WTC11 (cell line): ENCODE measurements at regions not wholly inside any gene's neighbourhood (a gene's known extent, or its start where the extent isn't known, plus 50 kb on each side); places are given as distances from the start of the nearest gene placed in this dataset.
"Not testable (repeated sequence)": the region's sequence is repeated elsewhere in the genome, so short reads cannot be mapped to it uniquely, and the experiment has no call there.

Source experiments
- ATAC-seq: fragments of 200-7000 bp; cut with Tn5 transposase; 2 replicates; pipeline ENCODE4 v1.10.0; 2021; ENCODE audit warnings: mild to moderate bottlenecking, moderate library complexity
- CTCF ChIA-PET: fragments of 300-600 bp; sonication (Branson Sonifier 250); formaldehyde crosslinking; loops from one replicate; lab custom pipeline; 2021; ENCODE audit warnings: antibody characterized with exemption; lab: Charles Lee
- POLR2A ChIA-PET: fragments of 350-600 bp; sonication (Branson Sonifier 250); formaldehyde crosslinking; loops from one replicate; lab custom pipeline; 2021; ENCODE audit warnings: antibody characterized with exemption; lab: Charles Lee
- DNase-seq: peaks from one replicate; pipeline ENCODE4 v3.0.0; 2021; ENCODE audit warnings: low spot score
- H3K27ac Mint-ChIP-seq: 2 replicates; pipeline ENCODE4 v1.8.0; 2021; ENCODE audit warnings: mixed read lengths
- H3K27me3 Mint-ChIP-seq: 2 replicates; pipeline ENCODE4 v1.8.0; 2021; ENCODE audit warnings: low read depth, mild to moderate bottlenecking, moderate library complexity, mixed read lengths
- H3K36me3 Mint-ChIP-seq: 2 replicates; pipeline ENCODE4 v1.8.0; 2021; ENCODE audit warnings: mixed read lengths
- H3K4me1 Mint-ChIP-seq: 2 replicates; pipeline ENCODE4 v1.8.0; 2022; ENCODE audit warnings: mixed read lengths
- H3K4me3 Mint-ChIP-seq: 2 replicates; pipeline ENCODE4 v1.8.0; 2021; ENCODE audit warnings: mild to moderate bottlenecking, moderate library complexity, mixed read lengths
- H3K9me3 Mint-ChIP-seq: 2 replicates; pipeline ENCODE4 v1.8.0; 2021; ENCODE audit warnings: mixed read lengths
- CBFB ChIP-seq: sonication (generic); formaldehyde crosslinking; IDR thresholded peaks from 2 replicates; pipeline ENCODE4 v1.8.1; 2022; ENCODE audit warnings: mild to moderate bottlenecking, low read depth, missing genetic modification reagents
- EMX1 ChIP-seq: fragments of 250-450 bp; sonication (Bioruptor Pico); IDR thresholded peaks from 2 replicates; pipeline ENCODE4 v1.8.0; 2021; ENCODE audit warnings: mild to moderate bottlenecking
- ESRRA ChIP-seq: sonication (generic); formaldehyde crosslinking; IDR thresholded peaks from 2 replicates; pipeline ENCODE4 v1.8.1; 2022; ENCODE audit warnings: mild to moderate bottlenecking, missing genetic modification reagents, borderline replicate concordance
- FOXK1 ChIP-seq: sonication (generic); formaldehyde crosslinking; IDR thresholded peaks from 2 replicates; pipeline ENCODE4 v1.8.0; 2022; ENCODE audit warnings: mild to moderate bottlenecking, moderate library complexity, missing genetic modification reagents
- FOXP1 ChIP-seq: sonication (generic); formaldehyde crosslinking; IDR thresholded peaks from 2 replicates; pipeline ENCODE4 v1.8.0; 2022; ENCODE audit warnings: missing genetic modification reagents, mild to moderate bottlenecking, moderate library complexity, borderline replicate concordance
- HMGA2 ChIP-seq: fragments of 250-450 bp; sonication (Bioruptor Pico); IDR thresholded peaks from 2 replicates; pipeline ENCODE4 v1.4.0; 2021; ENCODE audit warnings: mild to moderate bottlenecking, moderate library complexity
- NFATC4 ChIP-seq: fragments of 250-450 bp; sonication (Bioruptor Pico); IDR thresholded peaks from 2 replicates; pipeline ENCODE4 v1.9.0; 2021; ENCODE audit warnings: mild to moderate bottlenecking
- NFE2L1 ChIP-seq: sonication (generic); formaldehyde crosslinking; IDR thresholded peaks from 2 replicates; pipeline ENCODE4 v1.8.1; 2023; ENCODE audit warnings: missing genetic modification reagents
- NFYB ChIP-seq: sonication (generic); formaldehyde crosslinking; conservative IDR thresholded peaks from 2 replicates; pipeline ENCODE4 v1.8.0; 2022; ENCODE audit warnings: low read depth, missing genetic modification reagents
- SMAD3 ChIP-seq: sonication (generic); formaldehyde crosslinking; IDR thresholded peaks from 2 replicates; pipeline ENCODE4 v1.8.0; 2022; ENCODE audit warnings: missing genetic modification reagents, mild to moderate bottlenecking, borderline replicate concordance
- SP1 ChIP-seq: sonication (generic); formaldehyde crosslinking; conservative IDR thresholded peaks from 2 replicates; pipeline ENCODE4 v1.8.1; 2022; ENCODE audit warnings: missing genetic modification reagents
- TCF7 ChIP-seq: sonication (generic); formaldehyde crosslinking; IDR thresholded peaks from 2 replicates; pipeline ENCODE4 v1.8.0; 2022; ENCODE audit warnings: mild to moderate bottlenecking, low read depth, missing genetic modification reagents, moderate library complexity
- TEAD1 ChIP-seq: sonication (generic); formaldehyde crosslinking; IDR thresholded peaks from 2 replicates; pipeline ENCODE4 v1.8.0; 2022; ENCODE audit warnings: mild to moderate bottlenecking, missing genetic modification reagents
- ZBTB21 ChIP-seq: sonication (generic); formaldehyde crosslinking; IDR thresholded peaks from 2 replicates; pipeline ENCODE4 v1.8.1; 2023; ENCODE audit warnings: mild to moderate bottlenecking, missing genetic modification reagents, borderline replicate concordance
- ZNF396 ChIP-seq: fragments of 250-450 bp; sonication (Bioruptor Pico); IDR thresholded peaks from 2 replicates; pipeline ENCODE4 v1.8.0; 2021; ENCODE audit warnings: mild to moderate bottlenecking, moderate library complexity, borderline replicate concordance
- ZNF423 ChIP-seq: fragments of 250-450 bp; sonication (Bioruptor Pico); IDR thresholded peaks from 2 replicates; pipeline ENCODE4 v2.1.2; 2022; ENCODE audit warnings: mild to moderate bottlenecking, moderate library complexity
- TF ChIP-seq, protein P1 (sequence below): sonication (generic); formaldehyde crosslinking; IDR thresholded peaks from 2 replicates; pipeline ENCODE4 v1.8.1; 2022; ENCODE audit warnings: mild to moderate bottlenecking, moderate library complexity, missing genetic modification reagents
- TF ChIP-seq, protein P2 (sequence below): fragments of 200-600 bp; IDR thresholded peaks from 2 replicates; pipeline ENCODE4 v1.8.0; 2022; ENCODE audit warnings: antibody characterized with exemption
- TF ChIP-seq, protein P3 (sequence below): sonication (generic); formaldehyde crosslinking; IDR thresholded peaks from 2 replicates; pipeline ENCODE4 v1.8.0; 2022; ENCODE audit warnings: mild to moderate bottlenecking, missing genetic modification reagents
- TF ChIP-seq, protein P4 (sequence below): sonication (generic); formaldehyde crosslinking; IDR thresholded peaks from 2 replicates; pipeline ENCODE4 v1.8.0; 2022; ENCODE audit warnings: missing genetic modification reagents
- TF ChIP-seq, protein P5 (sequence below): sonication (generic); formaldehyde crosslinking; IDR thresholded peaks from 2 replicates; pipeline ENCODE4 v1.8.0; 2022; ENCODE audit warnings: mild to moderate bottlenecking, missing genetic modification reagents
- TF ChIP-seq, protein P6 (sequence below): sonication (generic); formaldehyde crosslinking; IDR thresholded peaks from 2 replicates; pipeline ENCODE4 v1.8.0; 2022; ENCODE audit warnings: mild to moderate bottlenecking, missing genetic modification reagents

DNA sequence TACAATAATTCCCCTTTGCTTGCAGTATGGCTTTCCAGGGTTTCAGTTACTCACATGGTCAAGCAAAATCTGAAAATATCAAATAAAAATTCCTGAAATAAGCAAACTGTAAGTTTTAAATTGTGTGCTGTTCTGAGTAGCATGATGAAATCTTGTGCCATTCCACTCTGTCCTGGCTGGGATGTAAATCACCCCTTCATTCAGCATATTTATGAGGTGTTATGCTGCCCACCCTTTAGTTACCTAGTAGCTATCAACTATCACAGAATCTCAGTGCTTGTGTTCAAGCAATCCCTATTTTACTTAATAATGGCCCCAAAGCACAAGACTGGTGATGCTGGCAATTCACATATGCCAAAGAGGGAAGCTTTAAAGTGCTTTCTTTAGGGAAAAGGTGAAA is 867.7 kb upstream of the NRXN1 start:
- DNase-seq (no peak), ATAC-seq (no peak)
- TF ChIP-seq HMGA2 (no peak), FOXK1 (CRISPR knock-in tag) (no peak), TCF7 (CRISPR knock-in tag) (no peak), CBFB (no peak)
- TF ChIP-seq, protein P1, sequence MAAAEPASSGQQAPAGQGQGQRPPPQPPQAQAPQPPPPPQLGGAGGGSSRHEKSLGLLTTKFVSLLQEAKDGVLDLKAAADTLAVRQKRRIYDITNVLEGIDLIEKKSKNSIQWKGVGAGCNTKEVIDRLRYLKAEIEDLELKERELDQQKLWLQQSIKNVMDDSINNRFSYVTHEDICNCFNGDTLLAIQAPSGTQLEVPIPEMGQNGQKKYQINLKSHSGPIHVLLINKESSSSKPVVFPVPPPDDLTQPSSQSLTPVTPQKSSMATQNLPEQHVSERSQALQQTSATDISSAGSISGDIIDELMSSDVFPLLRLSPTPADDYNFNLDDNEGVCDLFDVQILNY (CRISPR knock-in tag): no peak
- TF ChIP-seq, protein P2, sequence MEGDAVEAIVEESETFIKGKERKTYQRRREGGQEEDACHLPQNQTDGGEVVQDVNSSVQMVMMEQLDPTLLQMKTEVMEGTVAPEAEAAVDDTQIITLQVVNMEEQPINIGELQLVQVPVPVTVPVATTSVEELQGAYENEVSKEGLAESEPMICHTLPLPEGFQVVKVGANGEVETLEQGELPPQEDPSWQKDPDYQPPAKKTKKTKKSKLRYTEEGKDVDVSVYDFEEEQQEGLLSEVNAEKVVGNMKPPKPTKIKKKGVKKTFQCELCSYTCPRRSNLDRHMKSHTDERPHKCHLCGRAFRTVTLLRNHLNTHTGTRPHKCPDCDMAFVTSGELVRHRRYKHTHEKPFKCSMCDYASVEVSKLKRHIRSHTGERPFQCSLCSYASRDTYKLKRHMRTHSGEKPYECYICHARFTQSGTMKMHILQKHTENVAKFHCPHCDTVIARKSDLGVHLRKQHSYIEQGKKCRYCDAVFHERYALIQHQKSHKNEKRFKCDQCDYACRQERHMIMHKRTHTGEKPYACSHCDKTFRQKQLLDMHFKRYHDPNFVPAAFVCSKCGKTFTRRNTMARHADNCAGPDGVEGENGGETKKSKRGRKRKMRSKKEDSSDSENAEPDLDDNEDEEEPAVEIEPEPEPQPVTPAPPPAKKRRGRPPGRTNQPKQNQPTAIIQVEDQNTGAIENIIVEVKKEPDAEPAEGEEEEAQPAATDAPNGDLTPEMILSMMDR: no peak
- ChIA-PET CTCF (no interaction called here), POLR2A (no interaction called here)
- H3K27ac Mint-ChIP-seq: no peak overlapping the region
- H3K27me3 Mint-ChIP-seq: no peaks in the 10 kb centered on the region
- no peaks in the 10 kb centered on the region for H3K9me3 Mint-ChIP-seq
- peaks cover 4% of the 10 kb centered on the region; the same call in 1 of the 2 replicates for H3K4me1 Mint-ChIP-seq
- no peaks in the 10 kb centered on the region for H3K36me3 Mint-ChIP-seq
- H3K4me3 Mint-ChIP-seq: no peak overlapping the region

DNA sequence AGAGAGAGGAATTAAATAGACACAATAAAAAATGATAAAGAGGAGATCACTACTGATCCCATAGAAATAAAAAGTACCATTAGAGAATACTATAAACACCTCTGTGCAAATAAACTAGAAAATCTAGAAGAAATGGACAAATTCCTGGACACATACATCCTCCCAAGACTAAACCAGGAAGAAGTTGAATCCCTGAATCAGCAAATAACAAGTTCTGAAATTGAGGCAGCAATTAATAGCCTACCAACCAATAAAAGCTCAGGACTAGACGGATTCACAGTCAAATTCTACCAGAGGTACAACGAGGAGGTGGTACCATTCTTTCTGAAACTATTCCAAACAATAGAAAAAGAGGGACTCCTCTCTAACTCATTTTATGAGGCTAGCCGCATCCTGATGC is 862.7 kb upstream of the NRXN1 start:
- H3K27me3 Mint-ChIP-seq, ATAC-seq, H3K36me3 Mint-ChIP-seq, POLR2A ChIA-PET, DNase-seq, H3K4me3 Mint-ChIP-seq, H3K27ac Mint-ChIP-seq, H3K4me1 Mint-ChIP-seq, CTCF ChIA-PET: not testable (repeated sequence)
- H3K9me3 Mint-ChIP-seq: peaks cover 25% of the 10 kb centered on the region

DNA sequence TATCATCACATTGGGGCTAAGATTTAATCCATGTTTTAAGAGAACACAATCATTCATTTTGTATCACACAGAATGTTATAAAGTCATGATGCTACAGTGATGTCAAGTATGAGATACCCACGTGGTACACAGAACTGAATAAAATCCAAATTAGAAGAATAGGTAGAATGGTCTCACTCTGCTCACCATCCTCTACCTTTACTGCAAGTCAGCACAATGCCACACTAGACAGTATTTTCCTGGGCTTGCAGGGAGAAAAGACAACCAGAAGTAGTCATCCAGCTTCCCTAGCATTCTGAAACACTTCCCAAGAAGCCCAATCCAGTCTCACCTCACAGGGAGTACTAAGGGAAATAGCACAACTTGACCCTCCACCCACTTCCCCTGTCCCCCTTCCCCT is 856.2 kb upstream of the NRXN1 start:
- ChIA-PET POLR2A (interaction anchor here (0.7 kb wide), 1 partner anchor 142 kb away, joined by 3 read pairs; no protein-coding TSS in a partner anchor), CTCF (no interaction called here)
- H3K27ac Mint-ChIP-seq: no peak overlapping the region
- TF ChIP-seq, protein P3, sequence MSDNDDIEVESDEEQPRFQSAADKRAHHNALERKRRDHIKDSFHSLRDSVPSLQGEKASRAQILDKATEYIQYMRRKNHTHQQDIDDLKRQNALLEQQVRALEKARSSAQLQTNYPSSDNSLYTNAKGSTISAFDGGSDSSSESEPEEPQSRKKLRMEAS (CRISPR knock-in tag): no peak
- no peak overlapping the region for H3K4me3 Mint-ChIP-seq
- peaks cover 12% of the 10 kb centered on the region; the same call in 1 of the 2 replicates for H3K36me3 Mint-ChIP-seq
- H3K4me1 Mint-ChIP-seq: peaks cover 18% of the 10 kb centered on the region
- DNase-seq (no peak), ATAC-seq (peak; percentile 34)
- peaks cover 30% of the 10 kb centered on the region for H3K9me3 Mint-ChIP-seq
- H3K27me3 Mint-ChIP-seq: no peaks in the 10 kb centered on the region

DNA sequence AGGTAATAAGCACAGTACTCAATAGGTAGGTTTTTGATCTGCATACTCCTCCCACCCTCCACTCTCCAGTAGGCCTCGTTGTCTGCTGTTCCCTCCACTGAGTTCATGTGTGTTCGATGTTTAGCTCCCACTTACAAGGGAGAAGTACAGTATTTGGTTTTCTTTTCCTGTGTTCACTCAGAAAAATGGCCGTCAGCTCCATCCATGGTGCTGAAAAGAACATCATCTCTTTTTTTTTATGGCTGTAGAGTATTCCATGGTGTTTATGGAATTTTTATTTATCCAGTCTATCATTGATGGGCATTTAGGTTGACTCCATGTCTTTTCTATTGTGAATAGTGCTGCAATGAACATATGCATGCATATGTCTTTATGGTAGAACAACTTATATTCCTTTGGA is 849.7 kb upstream of the NRXN1 start:
- Mint-ChIP-seq H3K4me3 (no peak overlapping the region), H3K9me3 (peaks cover 50% of the 10 kb centered on the region), H3K4me1 (no peaks in the 10 kb centered on the region), H3K27ac (no peak overlapping the region), H3K36me3 (no peaks in the 10 kb centered on the region; the same call in 1 of the 2 replicates), H3K27me3 (no peaks in the 10 kb centered on the region)
- DNase-seq (no peak), ATAC-seq (no peak)
- POLR2A ChIA-PET: no interaction called here
- CTCF ChIA-PET: no interaction called here
- TF ChIP-seq NFYB (CRISPR knock-in tag) (no peak), ZBTB21 (no peak), ZNF396 (no peak), TEAD1 (CRISPR knock-in tag) (no peak), ESRRA (CRISPR knock-in tag) (no peak), NFE2L1 (CRISPR knock-in tag) (no peak), SMAD3 (CRISPR knock-in tag) (no peak), ZNF423 (CRISPR knock-in tag) (no peak), NFATC4 (no peak), SP1 (CRISPR knock-in tag) (no peak), EMX1 (CRISPR knock-in tag) (no peak), FOXP1 (CRISPR knock-in tag) (no peak)
- TF ChIP-seq, protein P4, sequence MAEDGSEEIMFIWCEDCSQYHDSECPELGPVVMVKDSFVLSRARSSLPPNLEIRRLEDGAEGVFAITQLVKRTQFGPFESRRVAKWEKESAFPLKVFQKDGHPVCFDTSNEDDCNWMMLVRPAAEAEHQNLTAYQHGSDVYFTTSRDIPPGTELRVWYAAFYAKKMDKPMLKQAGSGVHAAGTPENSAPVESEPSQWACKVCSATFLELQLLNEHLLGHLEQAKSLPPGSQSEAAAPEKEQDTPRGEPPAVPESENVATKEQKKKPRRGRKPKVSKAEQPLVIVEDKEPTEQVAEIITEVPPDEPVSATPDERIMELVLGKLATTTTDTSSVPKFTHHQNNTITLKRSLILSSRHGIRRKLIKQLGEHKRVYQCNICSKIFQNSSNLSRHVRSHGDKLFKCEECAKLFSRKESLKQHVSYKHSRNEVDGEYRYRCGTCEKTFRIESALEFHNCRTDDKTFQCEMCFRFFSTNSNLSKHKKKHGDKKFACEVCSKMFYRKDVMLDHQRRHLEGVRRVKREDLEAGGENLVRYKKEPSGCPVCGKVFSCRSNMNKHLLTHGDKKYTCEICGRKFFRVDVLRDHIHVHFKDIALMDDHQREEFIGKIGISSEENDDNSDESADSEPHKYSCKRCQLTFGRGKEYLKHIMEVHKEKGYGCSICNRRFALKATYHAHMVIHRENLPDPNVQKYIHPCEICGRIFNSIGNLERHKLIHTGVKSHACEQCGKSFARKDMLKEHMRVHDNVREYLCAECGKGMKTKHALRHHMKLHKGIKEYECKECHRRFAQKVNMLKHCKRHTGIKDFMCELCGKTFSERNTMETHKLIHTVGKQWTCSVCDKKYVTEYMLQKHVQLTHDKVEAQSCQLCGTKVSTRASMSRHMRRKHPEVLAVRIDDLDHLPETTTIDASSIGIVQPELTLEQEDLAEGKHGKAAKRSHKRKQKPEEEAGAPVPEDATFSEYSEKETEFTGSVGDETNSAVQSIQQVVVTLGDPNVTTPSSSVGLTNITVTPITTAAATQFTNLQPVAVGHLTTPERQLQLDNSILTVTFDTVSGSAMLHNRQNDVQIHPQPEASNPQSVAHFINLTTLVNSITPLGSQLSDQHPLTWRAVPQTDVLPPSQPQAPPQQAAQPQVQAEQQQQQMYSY (CRISPR knock-in tag): no peak
- TF ChIP-seq, protein P5, sequence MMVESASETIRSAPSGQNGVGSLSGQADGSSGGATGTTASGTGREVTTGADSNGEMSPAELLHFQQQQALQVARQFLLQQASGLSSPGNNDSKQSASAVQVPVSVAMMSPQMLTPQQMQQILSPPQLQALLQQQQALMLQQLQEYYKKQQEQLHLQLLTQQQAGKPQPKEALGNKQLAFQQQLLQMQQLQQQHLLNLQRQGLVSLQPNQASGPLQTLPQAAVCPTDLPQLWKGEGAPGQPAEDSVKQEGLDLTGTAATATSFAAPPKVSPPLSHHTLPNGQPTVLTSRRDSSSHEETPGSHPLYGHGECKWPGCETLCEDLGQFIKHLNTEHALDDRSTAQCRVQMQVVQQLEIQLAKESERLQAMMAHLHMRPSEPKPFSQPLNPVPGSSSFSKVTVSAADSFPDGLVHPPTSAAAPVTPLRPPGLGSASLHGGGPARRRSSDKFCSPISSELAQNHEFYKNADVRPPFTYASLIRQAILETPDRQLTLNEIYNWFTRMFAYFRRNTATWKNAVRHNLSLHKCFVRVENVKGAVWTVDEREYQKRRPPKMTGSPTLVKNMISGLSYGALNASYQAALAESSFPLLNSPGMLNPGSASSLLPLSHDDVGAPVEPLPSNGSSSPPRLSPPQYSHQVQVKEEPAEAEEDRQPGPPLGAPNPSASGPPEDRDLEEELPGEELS (CRISPR knock-in tag): no peak
- TF ChIP-seq, protein P6, sequence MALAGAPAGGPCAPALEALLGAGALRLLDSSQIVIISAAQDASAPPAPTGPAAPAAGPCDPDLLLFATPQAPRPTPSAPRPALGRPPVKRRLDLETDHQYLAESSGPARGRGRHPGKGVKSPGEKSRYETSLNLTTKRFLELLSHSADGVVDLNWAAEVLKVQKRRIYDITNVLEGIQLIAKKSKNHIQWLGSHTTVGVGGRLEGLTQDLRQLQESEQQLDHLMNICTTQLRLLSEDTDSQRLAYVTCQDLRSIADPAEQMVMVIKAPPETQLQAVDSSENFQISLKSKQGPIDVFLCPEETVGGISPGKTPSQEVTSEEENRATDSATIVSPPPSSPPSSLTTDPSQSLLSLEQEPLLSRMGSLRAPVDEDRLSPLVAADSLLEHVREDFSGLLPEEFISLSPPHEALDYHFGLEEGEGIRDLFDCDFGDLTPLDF: no peak
